Activated T-helper 1 cell treated with anti-CD3 and anti-CD28 coated beads, Interleukin-12 subunit alpha, Interleukin-12 subunit beta, Interleukin-2, Interleukin-4 antibody, amounts not matched to agents 30 ng/mL and 10 ng/mL and 1 ng/mL, durations not matched to agents 14 hours and 24 hours and 36 hours (primary cell): ENCODE measurements at regions not wholly inside any gene's neighbourhood (a gene's known extent, or its start where the extent isn't known, plus 50 kb on each side); places are given as distances from the start of the nearest gene placed in this dataset.
A peak's percentile ranks its signal among the peaks of the same experiment; 100 is the strongest.

Source experiments
- DNase-seq: peaks from one replicate; pipeline ENCODE4 v3.0.0; 2021; ENCODE audit warnings: low spot score
- H3K27ac Mint-ChIP-seq: one replicate; pipeline ENCODE4 v1.8.0; 2021; ENCODE audit warnings: mild to moderate bottlenecking, mixed read lengths
- H3K27me3 Mint-ChIP-seq: one replicate; pipeline ENCODE4 v1.8.0; 2022; ENCODE audit warnings: mild to moderate bottlenecking, moderate library complexity, mixed read lengths; ENCODE audit not compliant: insufficient read depth
- H3K36me3 Mint-ChIP-seq: one replicate; pipeline ENCODE4 v1.8.0; 2021; ENCODE audit warnings: low read depth, mixed read lengths
- H3K4me1 Mint-ChIP-seq: one replicate; pipeline ENCODE4 v1.8.0; 2021; ENCODE audit warnings: low read depth, mixed read lengths
- H3K4me3 Mint-ChIP-seq: one replicate; pipeline ENCODE4 v1.8.0; 2021; ENCODE audit warnings: mild to moderate bottlenecking, moderate library complexity, mixed read lengths
- H3K9me3 Mint-ChIP-seq: one replicate; pipeline ENCODE4 v1.8.0; 2021; ENCODE audit warnings: mixed read lengths
- intact Hi-C: fragments of 100-400 bp; cut with micrococcal nuclease; formaldehyde crosslinking; loops from one replicate; pipeline ENCODE4 v1.15.1; 2024

DNA sequence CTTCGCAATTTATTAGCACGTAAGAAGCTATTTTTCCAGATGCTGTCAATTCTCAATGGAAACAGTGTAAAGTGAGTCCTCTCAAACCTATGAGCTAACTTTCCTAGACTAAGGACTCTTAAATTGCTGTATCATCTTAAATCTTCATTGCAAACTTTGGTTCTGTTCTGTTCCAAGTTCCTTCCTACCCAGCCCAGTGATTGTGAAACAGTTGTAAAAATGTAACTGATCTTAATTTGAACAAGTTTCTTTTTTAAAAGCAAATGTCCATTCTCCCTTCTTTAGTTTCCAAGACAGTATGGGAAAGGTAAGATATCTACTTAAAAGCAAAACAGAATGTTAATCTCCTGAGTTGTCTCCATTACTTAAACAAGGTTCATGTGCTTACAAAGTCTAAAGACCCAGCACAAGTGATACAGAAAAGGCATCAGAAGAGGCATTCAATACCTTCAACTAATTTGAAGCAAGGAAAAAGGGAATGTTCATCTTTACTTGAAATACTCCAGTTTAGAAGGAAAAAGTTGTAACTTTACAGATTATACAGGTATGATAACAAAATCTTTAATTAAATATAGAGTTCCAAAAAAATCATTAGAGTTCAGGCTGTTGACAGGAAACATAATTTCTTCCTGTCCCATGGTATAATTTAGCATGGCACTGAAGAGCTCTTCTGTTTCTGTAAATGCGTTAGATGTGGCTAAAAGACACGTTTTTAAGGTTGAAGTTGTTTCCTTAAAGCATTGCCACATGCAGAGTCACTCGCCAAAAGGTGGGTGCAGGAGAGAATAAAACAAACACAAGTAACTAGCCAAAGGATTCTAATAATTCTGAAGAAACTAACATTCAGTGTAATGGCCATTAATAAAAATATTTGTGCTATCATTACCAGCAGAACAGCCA is 101.5 kb upstream of the USP15 start:
- no peaks in the 10 kb centered on the region for H3K36me3 Mint-ChIP-seq
- DNase-seq = no peak
- peaks cover 6% of the 10 kb centered on the region for H3K4me1 Mint-ChIP-seq
- no peak overlapping the region for H3K27ac Mint-ChIP-seq
- no peaks in the 10 kb centered on the region for H3K9me3 Mint-ChIP-seq
- H3K4me3 Mint-ChIP-seq = no peak overlapping the region
- H3K27me3 Mint-ChIP-seq = no peaks in the 10 kb centered on the region
- intact Hi-C loops = no loop called here

DNA sequence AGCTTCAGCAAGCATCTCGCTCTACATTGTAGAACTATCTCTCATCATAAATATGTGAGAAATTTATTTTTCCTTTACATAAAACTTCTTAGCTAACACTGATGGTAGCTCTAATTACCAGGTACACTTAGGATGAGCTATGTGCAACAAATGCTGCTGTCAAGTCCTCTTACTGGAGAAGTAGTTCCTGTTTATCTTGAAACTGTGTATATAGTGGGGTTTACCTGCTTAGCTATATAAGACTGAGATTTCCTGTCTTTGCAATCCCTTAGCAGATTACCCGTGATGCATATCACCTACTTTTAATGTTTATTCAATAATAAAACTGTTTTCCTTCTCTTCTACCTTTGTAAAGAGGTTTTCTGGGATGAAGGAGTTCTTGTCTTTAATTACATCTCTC is 98.0 kb upstream of the USP15 start:
- Mint-ChIP-seq H3K9me3 (no peaks in the 10 kb centered on the region), H3K4me3 (no peak overlapping the region), H3K36me3 (no peaks in the 10 kb centered on the region), H3K27me3 (no peaks in the 10 kb centered on the region), H3K27ac (no peak overlapping the region), H3K4me1 (peaks cover 6% of the 10 kb centered on the region)
- no peak for DNase-seq
- intact Hi-C loops = no loop called here

- Mint-ChIP-seq H3K27ac (no peak overlapping the region), H3K4me1 (peaks cover 5% of the 10 kb centered on the region)
Observed at GRCh38 chr12:62163368-62163767, 96.8 kb upstream of the USP15 start.

GRCh38 chr12:62164036-62164435 is 96.2 kb upstream of the USP15 start:
- DNase-seq = no peak
- H3K4me1 Mint-ChIP-seq = no peaks in the 10 kb centered on the region
- H3K27me3 Mint-ChIP-seq = no peaks in the 10 kb centered on the region
- no peak overlapping the region for H3K4me3 Mint-ChIP-seq
- no peaks in the 10 kb centered on the region for H3K36me3 Mint-ChIP-seq
- intact Hi-C loops = no loop called here
- H3K27ac Mint-ChIP-seq = no peak overlapping the region
- H3K9me3 Mint-ChIP-seq = no peaks in the 10 kb centered on the region

More at GRCh38 chr12:62163368-62163767, 96.8 kb upstream of the USP15 start:
- Mint-ChIP-seq H3K36me3 (no peaks in the 10 kb centered on the region), H3K4me3 (no peak overlapping the region), H3K27me3 (no peaks in the 10 kb centered on the region), H3K9me3 (no peaks in the 10 kb centered on the region)
- intact Hi-C loops = no loop called here
- DNase-seq = no peak

DNA sequence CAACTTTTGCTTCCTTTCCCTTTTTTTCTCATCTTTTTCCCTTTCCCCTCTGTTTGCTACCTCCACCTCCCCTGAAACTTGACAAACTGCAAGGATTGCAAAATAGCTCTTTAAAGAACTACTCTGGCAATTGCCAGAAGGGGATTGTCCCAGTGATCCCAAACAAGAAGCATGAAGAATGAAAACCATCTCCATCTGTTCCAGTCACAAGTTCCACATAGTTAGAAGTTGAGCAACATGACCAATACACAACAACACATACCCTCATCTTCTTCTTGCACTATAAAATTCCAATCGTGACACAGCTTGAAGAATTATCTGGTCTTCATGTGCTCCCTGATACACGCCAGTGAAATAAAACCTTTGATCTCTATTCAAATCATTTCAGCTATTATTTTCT is 93.7 kb upstream of the USP15 start:
- DNase-seq = no peak

DNA sequence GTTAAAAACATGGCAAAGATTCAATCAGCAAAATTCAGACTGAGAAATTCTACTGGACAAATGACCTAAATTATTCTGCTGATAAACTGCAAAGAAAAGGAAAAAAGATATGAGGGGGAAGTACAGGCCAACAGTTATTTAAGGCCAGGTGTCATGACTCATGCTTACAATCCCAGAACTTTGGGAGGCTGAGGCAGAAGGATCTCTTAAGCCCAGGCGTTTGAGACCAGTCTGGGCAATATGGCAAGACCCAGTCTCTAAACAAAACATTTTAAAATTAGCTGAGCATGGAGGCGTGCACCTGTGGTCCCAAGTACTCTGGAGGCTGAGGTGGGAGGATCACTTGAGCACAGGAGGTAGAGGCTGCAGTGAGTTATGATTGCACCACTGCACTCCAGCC is 91.8 kb upstream of the USP15 start:
- DNase-seq = no peak
- peaks cover 2% of the 10 kb centered on the region for H3K27me3 Mint-ChIP-seq
- intact Hi-C loops = no loop called here

More for the DNA sequence above, 93.7 kb upstream of the USP15 start:
- Mint-ChIP-seq H3K9me3 (no peaks in the 10 kb centered on the region), H3K36me3 (no peaks in the 10 kb centered on the region), H3K27ac (no peak overlapping the region), H3K4me1 (no peaks in the 10 kb centered on the region), H3K27me3 (no peaks in the 10 kb centered on the region), H3K4me3 (no peak overlapping the region)
- intact Hi-C loops = no loop called here

DNA sequence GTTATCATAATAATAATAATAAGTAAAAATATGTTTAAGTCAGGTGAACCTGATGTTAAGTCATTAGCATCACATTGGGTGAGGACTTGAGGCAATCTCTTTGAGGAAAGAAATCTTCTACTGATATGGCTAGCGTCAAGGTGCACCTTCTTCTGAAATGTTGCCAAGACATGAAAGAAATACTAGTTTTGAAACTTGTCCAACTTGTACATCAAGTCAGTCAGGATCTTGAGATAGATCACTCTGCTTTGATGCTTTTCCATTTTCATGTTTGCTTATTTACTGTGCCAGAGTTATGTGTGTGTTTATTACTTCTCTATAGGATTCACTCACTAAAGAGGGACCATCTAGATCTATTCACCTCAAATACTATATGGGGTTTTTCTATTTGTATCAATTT is 90.0 kb upstream of the USP15 start:
- Mint-ChIP-seq H3K27ac (no peak overlapping the region), H3K27me3 (peaks cover 3% of the 10 kb centered on the region), H3K36me3 (no peaks in the 10 kb centered on the region), H3K4me1 (no peaks in the 10 kb centered on the region), H3K4me3 (no peak overlapping the region), H3K9me3 (no peaks in the 10 kb centered on the region)
- intact Hi-C loops = no loop called here
- no peak for DNase-seq

More for the DNA sequence above, 91.8 kb upstream of the USP15 start:
- no peaks in the 10 kb centered on the region for H3K4me1 Mint-ChIP-seq
- H3K4me3 Mint-ChIP-seq = no peak overlapping the region
- H3K9me3 Mint-ChIP-seq = no peaks in the 10 kb centered on the region
- H3K27ac Mint-ChIP-seq = no peak overlapping the region
- H3K36me3 Mint-ChIP-seq = no peaks in the 10 kb centered on the region

DNA sequence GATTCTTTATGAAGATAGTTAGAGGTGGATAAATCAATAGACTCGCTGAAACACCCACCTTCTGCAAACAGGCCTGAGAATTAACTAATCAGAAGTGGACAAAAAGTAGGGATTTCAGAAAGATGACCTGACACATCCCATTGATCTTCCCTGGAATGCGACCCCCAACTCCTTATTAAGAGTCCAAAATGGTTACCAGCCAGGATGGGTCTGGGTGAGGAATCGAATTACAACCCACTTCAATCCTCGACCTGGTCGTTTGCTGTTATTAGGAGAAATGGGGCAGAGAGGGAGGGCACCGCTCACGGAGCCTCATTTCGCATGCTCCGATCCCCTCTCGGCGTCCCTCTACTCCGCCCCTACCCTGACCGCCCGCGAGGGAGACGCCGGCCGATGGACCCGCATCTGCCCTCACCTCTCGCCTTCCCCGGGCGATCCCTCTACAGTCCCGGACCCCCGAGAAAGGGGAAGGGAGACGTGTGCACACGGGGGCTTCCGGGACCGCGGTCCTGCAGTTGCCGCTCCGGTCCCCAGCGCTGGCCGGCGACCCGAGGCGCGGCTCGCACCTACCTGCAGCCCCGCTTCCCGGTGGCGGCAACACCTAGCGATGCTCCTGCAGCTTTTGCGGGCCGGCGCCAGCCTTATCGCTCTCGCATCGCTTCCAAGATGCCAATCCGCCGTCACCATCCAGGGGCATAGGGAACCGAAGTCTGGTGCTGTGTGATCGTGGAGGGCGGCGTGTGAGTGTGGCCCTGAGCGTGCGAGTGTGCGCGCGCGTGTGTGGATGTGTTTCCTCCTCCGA is 69.3 kb upstream of the USP15 start:
- H3K36me3 Mint-ChIP-seq = no peaks in the 10 kb centered on the region
- H3K9me3 Mint-ChIP-seq = no peaks in the 10 kb centered on the region
- H3K27ac Mint-ChIP-seq = no peak overlapping the region
- DNase-seq = no peak
- H3K4me1 Mint-ChIP-seq = peaks cover 23% of the 10 kb centered on the region
- peaks cover 69% of the 10 kb centered on the region for H3K27me3 Mint-ChIP-seq
- peak overlapping the region; percentile 80 for H3K4me3 Mint-ChIP-seq
- intact Hi-C loops = no loop called here

DNA sequence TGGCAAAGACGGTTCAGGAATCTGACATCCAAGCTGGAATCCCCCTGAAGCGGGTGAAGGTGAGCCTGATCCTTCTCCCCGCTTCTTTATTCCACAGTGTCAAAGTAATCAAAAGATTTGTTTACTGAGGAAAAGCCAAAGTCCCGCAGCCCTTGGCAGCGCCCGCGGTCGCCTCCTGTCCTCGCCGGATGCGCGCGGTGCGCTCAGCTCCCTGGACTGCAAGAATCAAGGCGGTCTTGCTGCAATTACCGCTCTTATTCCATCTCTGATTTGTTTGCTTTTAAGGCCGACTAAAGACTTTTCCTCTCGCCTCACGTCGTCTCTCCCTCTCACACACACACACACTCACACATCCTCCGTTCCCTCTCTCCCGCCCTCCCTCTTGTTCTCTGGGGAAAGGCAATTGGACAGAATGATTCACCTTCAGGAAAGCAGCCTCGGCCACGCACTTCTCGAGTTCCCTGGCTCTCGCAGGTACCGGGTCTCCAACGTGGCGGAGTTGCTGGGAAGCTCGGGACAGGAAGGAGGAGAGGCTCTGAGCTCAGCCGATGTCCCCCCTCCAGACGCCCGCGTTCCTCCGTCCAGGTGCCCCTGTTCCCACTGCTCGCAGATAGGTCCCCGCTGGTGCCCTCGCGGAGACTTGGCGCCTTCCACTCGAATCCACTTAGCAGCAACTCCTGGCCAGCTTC is 68.6 kb upstream of the USP15 start:
- H3K27me3 Mint-ChIP-seq = peaks cover 65% of the 10 kb centered on the region
- H3K27ac Mint-ChIP-seq = peak overlapping the region; percentile 1

DNA sequence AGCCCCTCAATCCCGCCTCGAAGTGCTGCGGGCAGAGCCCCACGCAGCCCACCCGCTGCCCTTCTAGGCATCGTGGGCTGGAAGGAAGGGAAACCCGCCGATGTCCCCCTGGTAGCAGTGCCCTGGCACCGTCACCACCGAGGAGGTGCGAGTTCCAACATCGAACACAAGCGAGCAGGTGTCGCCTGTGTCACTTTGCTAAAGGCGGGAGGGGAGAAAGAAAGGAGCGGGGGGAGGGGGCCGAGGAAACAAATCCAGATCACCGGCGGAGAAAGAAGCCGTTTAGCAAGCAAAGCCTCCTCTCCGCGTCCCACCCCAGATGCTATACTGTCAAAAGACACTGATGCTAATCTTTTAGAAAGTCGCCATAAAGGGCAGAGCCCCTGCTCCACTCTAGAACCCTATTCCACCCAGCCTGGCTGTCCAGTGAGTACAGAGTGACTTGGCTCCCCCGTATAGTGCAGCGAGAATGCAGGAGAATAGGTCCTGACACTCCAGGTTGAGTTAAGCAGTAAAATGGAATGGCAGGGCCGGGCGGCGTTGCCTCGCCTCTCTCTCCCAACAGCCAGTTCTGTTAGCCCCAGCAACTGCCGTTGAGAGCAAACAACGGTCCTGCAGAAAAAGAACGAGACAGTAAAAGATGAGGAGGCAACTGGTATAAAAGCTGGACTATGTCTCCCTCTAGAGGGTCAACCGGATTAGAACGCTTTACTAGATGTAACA is 67.9 kb upstream of the USP15 start:
- Mint-ChIP-seq H3K36me3 (no peaks in the 10 kb centered on the region), H3K9me3 (no peaks in the 10 kb centered on the region), H3K4me1 (peaks cover 23% of the 10 kb centered on the region), H3K4me3 (peak overlapping the region; percentile 80), H3K27ac (no peak overlapping the region), H3K27me3 (peaks cover 62% of the 10 kb centered on the region)
- intact Hi-C loops = loop anchor here (1.0 to 2.0 kb wide), 3 partner anchors 69 to 538 kb away; no protein-coding TSS in a partner anchor
- DNase-seq = peak; percentile 50

More for the DNA sequence above, 68.6 kb upstream of the USP15 start:
- H3K4me3 Mint-ChIP-seq = peak overlapping the region; percentile 80
- DNase-seq = no peak
- no peaks in the 10 kb centered on the region for H3K36me3 Mint-ChIP-seq
- H3K4me1 Mint-ChIP-seq = peaks cover 23% of the 10 kb centered on the region
- no peaks in the 10 kb centered on the region for H3K9me3 Mint-ChIP-seq
- intact Hi-C loops = loop anchor here (1.0 to 2.0 kb wide), 3 partner anchors 68 to 537 kb away; no protein-coding TSS in a partner anchor

DNA sequence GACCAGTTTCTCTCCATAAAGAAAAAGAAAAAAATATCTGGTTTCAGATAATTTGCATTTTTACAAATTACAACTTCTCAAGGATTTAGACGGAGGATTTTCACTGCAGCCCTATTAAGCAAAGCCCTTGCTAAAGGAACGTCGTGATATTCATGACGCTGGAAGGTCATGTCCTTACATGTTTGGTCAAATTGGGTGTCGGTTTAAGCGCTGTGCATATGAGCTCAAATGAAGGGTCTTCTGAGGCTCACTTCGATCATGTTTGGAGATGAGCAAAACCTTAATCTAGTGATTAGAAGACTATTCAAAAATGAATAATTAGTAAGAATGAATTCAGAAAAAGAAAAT is 67.3 kb upstream of the USP15 start:
- peaks cover 23% of the 10 kb centered on the region for H3K4me1 Mint-ChIP-seq
- intact Hi-C loops = loop anchor here (1.0 to 2.0 kb wide), 3 partner anchors 70 to 538 kb away; no protein-coding TSS in a partner anchor

DNA sequence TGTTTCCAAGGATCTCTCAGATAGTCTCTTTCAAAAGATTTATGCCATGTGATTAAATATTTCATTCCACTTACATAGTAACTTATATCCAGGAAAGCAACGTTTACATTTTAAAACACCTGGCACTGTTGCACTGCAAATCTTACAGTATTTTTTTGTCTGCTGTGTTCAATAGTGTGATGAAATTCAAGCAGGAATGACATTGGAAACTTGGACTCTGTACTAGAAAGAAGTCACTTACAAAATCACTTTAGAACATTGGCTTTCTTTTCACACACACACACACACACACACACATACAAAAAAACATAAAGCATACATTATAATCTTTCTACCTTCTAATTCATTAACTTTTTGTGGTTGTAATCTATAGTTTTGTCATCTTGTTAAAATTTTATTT is 66.2 kb upstream of the USP15 start:
- Mint-ChIP-seq H3K27ac (no peak overlapping the region), H3K4me1 (peaks cover 23% of the 10 kb centered on the region), H3K9me3 (no peaks in the 10 kb centered on the region), H3K4me3 (no peak overlapping the region), H3K36me3 (no peaks in the 10 kb centered on the region), H3K27me3 (peaks cover 59% of the 10 kb centered on the region)
- intact Hi-C loops = no loop called here
- no peak for DNase-seq

More for the DNA sequence above, 67.3 kb upstream of the USP15 start:
- H3K9me3 Mint-ChIP-seq = no peaks in the 10 kb centered on the region
- no peak for DNase-seq
- H3K27me3 Mint-ChIP-seq = peaks cover 62% of the 10 kb centered on the region
- no peaks in the 10 kb centered on the region for H3K36me3 Mint-ChIP-seq
- H3K4me3 Mint-ChIP-seq = peak overlapping the region; percentile 80
- H3K27ac Mint-ChIP-seq = no peak overlapping the region
